ENCODE measurements at regions not wholly inside any gene's neighbourhood (a gene's known extent, or its start where the extent isn't known, plus 50 kb on each side); places are given as distances from the start of the nearest gene placed in this dataset.

GRCh38 chr12:83528571-83528970 lies 841.9 kb downstream of the TMTC2 start:
- TF ChIP-seq POLR2A (IDR thresholded peaks at IDR 0.05) (no peak), CTCF (IDR thresholded peaks at IDR 0.05 in 8 of 11, conservative IDR thresholded peaks at IDR 0.05 in 3 of 11) (no peak)

All from spleen (tissue), 7 donors.